Right lobe of liver (tissue), 6 donors: ENCODE measurements at regions not wholly inside any gene's neighbourhood (a gene's known extent, or its start where the extent isn't known, plus 50 kb on each side); places are given as distances from the start of the nearest gene placed in this dataset.

Source experiments
- ATAC-seq, 4 donors: fragments of 200-7000 bp; cut with Tn5 transposase; one replicate each; pipeline ENCODE4 v1.9.1; 2020; ENCODE audit warnings: mild to moderate bottlenecking in 4 of 4, moderate library complexity in 4 of 4
- DNase-seq, 3 donors: peaks; one replicate each; pipeline ENCODE4 v3.0.0-alpha.2; 2020
- H3K27ac ChIP-seq, 3 donors: fragments of 200-600 bp; one replicate each; pipeline ENCODE4 v1.8.0; 2022
- H3K27me3 ChIP-seq, 2 donors: fragments of 200-600 bp; one replicate each; pipeline ENCODE4 v1.8.0; 2022
- H3K36me3 ChIP-seq, 4 donors: fragments of 200-600 bp; sonication (generic) in 1 of 4; one replicate each; pipeline versions ENCODE4 v1.5.1 to v1.8.0; 2017 to 2022; ENCODE audit warnings: control low read depth in 1 of 4
- H3K4me1 ChIP-seq, 4 donors: fragments of 200-600 bp; sonication (generic) in 1 of 4; one replicate each; pipeline versions ENCODE4 v1.5.1 to v1.8.0; 2017 to 2022; ENCODE audit warnings: control low read depth in 1 of 4
- H3K4me3 ChIP-seq, 3 donors: fragments of 200-600 bp; one replicate each; pipeline ENCODE4 v1.8.0; 2022
- H3K9me3 ChIP-seq, 4 donors: fragments of 200-600 bp; sonication (generic) in 1 of 4; one replicate each; pipeline versions ENCODE4 v1.5.1 to v1.8.0; 2017 to 2022; ENCODE audit warnings: control low read depth in 1 of 4
- CTCF ChIP-seq, 4 donors: fragments of 200-600 bp in 3 of 4; fragments of 450-650 bp in 1 of 4; IDR thresholded peaks; one replicate each; pipeline versions ENCODE4 v1.5.1 to v1.8.0; 2016 to 2022; ENCODE audit warnings: antibody characterized with exemption in 4 of 4, mild to moderate bottlenecking in 2 of 4
- POLR2A ChIP-seq: fragments of 450-650 bp; IDR thresholded peaks from one replicate; pipeline ENCODE4 v1.6.1; 2017; ENCODE audit warnings: antibody characterized with exemption, mild to moderate bottlenecking
- WGBS: methylation state at CpG from one replicate; pipeline ENCODE4 v1.1.6; 2018; ENCODE audit warnings: low coverage, low lambda C conversion rate; ENCODE audit not compliant: insufficient coverage; ENCODE audit errors: missing lambda C conversion rate; 5-methylcytosine and 5-hydroxymethylcytosine counted together
- intact Hi-C, 2 donors: fragments of 100-400 bp; cut with DNase I; formaldehyde crosslinking; loops; one replicate each; pipeline versions ENCODE4 v1.11.2 to v1.14.1; 2022
- donor health status: DM: no; HTN: yes; CAD: no.
- donor health status: DM: no; HTN: no; CAD: no.
- donor health status: DM: no; HTN: no; CAD: no.
- donor health status: DM: no; HTN: yes; CAD: no.
- donor health status: DM: no; HTN: yes; CAD: no.

- H3K9me3 ChIP-seq = no peaks in the 10 kb centered on the region
- H3K36me3 ChIP-seq = no peaks in the 10 kb centered on the region
- H3K4me1 ChIP-seq = no peaks in the 10 kb centered on the region
- H3K27ac ChIP-seq = no peak overlapping the region
- ATAC-seq = no peak
- TF ChIP-seq CTCF (IDR thresholded peaks at IDR 0.05) (no peak), POLR2A (no peak)
- H3K4me3 ChIP-seq = no peak overlapping the region
- intact Hi-C loops = no loop called here
- no peak for DNase-seq
- no peaks in the 10 kb centered on the region for H3K27me3 ChIP-seq
Observed at GRCh38 chr10:8640878-8641277, 586.4 kb downstream of the GATA3 start.

GRCh38 chr10:8656261-8656660 is 601.8 kb downstream of the GATA3 start:
- intact Hi-C loops = no loop called here
- TF ChIP-seq POLR2A (no peak), CTCF (IDR thresholded peaks at IDR 0.05) (no peak)
- Histone ChIP-seq H3K36me3 (no peaks in the 10 kb centered on the region), H3K27ac (no peak overlapping the region), H3K4me3 (no peak overlapping the region), H3K9me3 (no peaks in the 10 kb centered on the region), H3K4me1 (no peaks in the 10 kb centered on the region), H3K27me3 (no peaks in the 10 kb centered on the region)
- DNase-seq (no peak), ATAC-seq (no peak)
- 40% methylated on average over 4 of the region's 4 CpGs for WGBS

GRCh38 chr10:8659982-8660381 is 605.5 kb downstream of the GATA3 start:
- intact Hi-C loops = no loop called here
- H3K9me3 ChIP-seq = no peaks in the 10 kb centered on the region
- TF ChIP-seq CTCF (IDR thresholded peaks at IDR 0.05) (no peak), POLR2A (no peak)
- no peaks in the 10 kb centered on the region for H3K27me3 ChIP-seq
- H3K4me1 ChIP-seq = no peaks in the 10 kb centered on the region
- WGBS = 23% methylated on average over 2 of the region's 2 CpGs
- DNase-seq = no peak
- H3K36me3 ChIP-seq = no peaks in the 10 kb centered on the region
- H3K27ac ChIP-seq = no peak overlapping the region
- no peak for ATAC-seq
- H3K4me3 ChIP-seq = no peak overlapping the region

GRCh38 chr10:8661886-8662285 is 607.4 kb downstream of the GATA3 start:
- 60% methylated on average over 3 of the region's 3 CpGs for WGBS

More at GRCh38 chr10:8661886-8662285, 607.4 kb downstream of the GATA3 start:
- no peak for DNase-seq
- Histone ChIP-seq H3K9me3 (no peaks in the 10 kb centered on the region), H3K36me3 (no peaks in the 10 kb centered on the region), H3K27me3 (no peaks in the 10 kb centered on the region), H3K4me1 (no peaks in the 10 kb centered on the region), H3K4me3 (no peak overlapping the region), H3K27ac (no peak overlapping the region)
- ATAC-seq = no peak
- intact Hi-C loops = no loop called here
- TF ChIP-seq POLR2A = no peak
- TF ChIP-seq CTCF (IDR thresholded peaks at IDR 0.05) = no peak
